HEK293 (cell line): ENCODE measurements at regions not wholly inside any gene's neighbourhood (a gene's known extent, or its start where the extent isn't known, plus 50 kb on each side); places are given as distances from the start of the nearest gene placed in this dataset.

Source experiments
- CTCF ChIA-PET: fragments of 350-600 bp; formaldehyde crosslinking; extraction: SDS; loops from one replicate; lab custom pipeline; 2021; ENCODE audit warnings: antibody characterized with exemption; lab: Yijun Ruan, JAX
- POLR2A ChIA-PET: fragments of 300-600 bp; formaldehyde crosslinking; extraction: SDS; loops from one replicate; lab custom pipeline; 2020; ENCODE audit warnings: antibody characterized with exemption, inconsistent platforms; lab: Yijun Ruan, JAX
- H3K27ac ChIP-seq: fragments of 200-500 bp; sonication (Bioruptor generic); 2 replicates; pipeline ENCODE4 v1.5.1; 2014; ENCODE audit warnings: low read depth, low read length, control low read depth, inconsistent platforms; ENCODE audit errors: extremely low read depth
- H3K36me3 ChIP-seq, 2 experiments: fragments of 200-500 bp in 1 of 2; sonication (Bioruptor generic) in 1 of 2; 1 replicate in 1 of 2; 2 replicates in 1 of 2; pipeline ENCODE4 v1.5.1; 2014 to 2017; ENCODE audit warnings: inconsistent platforms in 2 of 2, low read length in 2 of 2; ENCODE audit not compliant: control insufficient read depth in 2 of 2, insufficient read depth in 1 of 2
- H3K4me1 ChIP-seq: fragments of 200-500 bp; sonication (Bioruptor generic); 2 replicates; pipeline ENCODE4 v1.5.1; 2014; ENCODE audit warnings: mild to moderate bottlenecking, low read length, inconsistent platforms; ENCODE audit not compliant: control insufficient read depth, insufficient read depth
- H3K4me3 ChIP-seq: 2 replicates; pipeline ENCODE4 v1.5.1; 2011; ENCODE audit warnings: low read depth, mild to moderate bottlenecking, control low read depth, low read length, moderate library complexity
- H3K9me3 ChIP-seq: fragments of 200-500 bp; sonication (Bioruptor generic); 2 replicates; pipeline ENCODE4 v1.5.1; 2014; ENCODE audit warnings: low read depth, low read length, inconsistent platforms; ENCODE audit not compliant: control insufficient read depth, insufficient read depth
- CTCF ChIP-seq: fragments of 450-650 bp; formaldehyde crosslinking; IDR thresholded peaks from 2 replicates; pipeline ENCODE4 v1.5.1; 2016; ENCODE audit warnings: missing biosample characterization, missing genetic modification characterization
- FEZF1 ChIP-seq: fragments of 450-650 bp; formaldehyde crosslinking; IDR thresholded peaks from 2 replicates; pipeline ENCODE4 v1.5.1; 2016; ENCODE audit warnings: missing biosample characterization, missing genetic modification characterization
- HOXD13 ChIP-seq: sonication (generic); formaldehyde crosslinking; IDR thresholded peaks from 2 replicates; pipeline ENCODE4 v1.8.0; 2022; ENCODE audit warnings: missing genetic modification reagents, borderline replicate concordance
- INSM2 ChIP-seq: fragments of 450-650 bp; formaldehyde crosslinking; IDR thresholded peaks from 2 replicates; pipeline ENCODE4 v1.5.1; 2016; ENCODE audit warnings: missing biosample characterization, missing genetic modification characterization
- KLF17 ChIP-seq: fragments of 450-650 bp; formaldehyde crosslinking; IDR thresholded peaks from 2 replicates; pipeline ENCODE4 v1.5.1; 2016; ENCODE audit warnings: missing biosample characterization, missing genetic modification characterization
- SP3 ChIP-seq: fragments of 450-650 bp; formaldehyde crosslinking; IDR thresholded peaks from 2 replicates; pipeline ENCODE4 v1.5.1; 2016; ENCODE audit warnings: missing biosample characterization, missing genetic modification characterization
- ZBTB44 ChIP-seq: fragments of 450-650 bp; IDR thresholded peaks from 2 replicates; pipeline ENCODE4 v1.5.1; 2018; ENCODE audit warnings: missing biosample characterization, mild to moderate bottlenecking, missing genetic modification characterization
- ZBTB8A ChIP-seq: fragments of 450-650 bp; formaldehyde crosslinking; IDR thresholded peaks from 2 replicates; pipeline ENCODE4 v1.5.1; 2016; ENCODE audit warnings: missing biosample characterization, missing genetic modification characterization
- ZNF146 ChIP-seq: fragments of 450-650 bp; formaldehyde crosslinking; IDR thresholded peaks from 2 replicates; pipeline ENCODE4 v1.5.1; 2016; ENCODE audit warnings: missing biosample characterization, missing genetic modification characterization
- ZNF157 ChIP-seq: fragments of 450-650 bp; formaldehyde crosslinking; IDR thresholded peaks from 2 replicates; pipeline ENCODE4 v1.5.1; 2016; ENCODE audit warnings: missing biosample characterization, missing genetic modification characterization
- ZNF202 ChIP-seq: fragments of 450-650 bp; formaldehyde crosslinking; IDR thresholded peaks from 2 replicates; pipeline ENCODE4 v1.5.1; 2016; ENCODE audit warnings: missing biosample characterization, missing genetic modification characterization, borderline replicate concordance
- ZNF23 ChIP-seq: fragments of 450-650 bp; formaldehyde crosslinking; IDR thresholded peaks from 2 replicates; pipeline ENCODE4 v1.5.1; 2016; ENCODE audit warnings: missing biosample characterization, missing genetic modification characterization, borderline replicate concordance
- ZNF248 ChIP-seq: fragments of 450-650 bp; formaldehyde crosslinking; IDR thresholded peaks from 2 replicates; pipeline ENCODE4 v1.5.1; 2017; ENCODE audit warnings: missing biosample characterization, missing genetic modification characterization
- ZNF280D ChIP-seq: fragments of 450-650 bp; formaldehyde crosslinking; IDR thresholded peaks from 2 replicates; pipeline ENCODE4 v1.5.1; 2016; ENCODE audit warnings: missing biosample characterization, missing genetic modification characterization
- ZNF302 ChIP-seq: fragments of 450-650 bp; formaldehyde crosslinking; IDR thresholded peaks from 2 replicates; pipeline ENCODE4 v1.5.1; 2016; ENCODE audit warnings: missing biosample characterization, missing genetic modification characterization, low read depth
- ZNF311 ChIP-seq: fragments of 450-650 bp; formaldehyde crosslinking; IDR thresholded peaks from 2 replicates; pipeline ENCODE4 v1.5.1; 2017; ENCODE audit warnings: missing biosample characterization, missing genetic modification characterization, borderline replicate concordance
- ZNF354C ChIP-seq: fragments of 450-650 bp; formaldehyde crosslinking; IDR thresholded peaks from 2 replicates; pipeline ENCODE4 v1.5.1; 2016; ENCODE audit warnings: missing biosample characterization, missing genetic modification characterization, low read depth, borderline replicate concordance
- ZNF514 ChIP-seq: fragments of 450-650 bp; formaldehyde crosslinking; IDR thresholded peaks from 2 replicates; pipeline ENCODE4 v1.5.1; 2016; ENCODE audit warnings: missing biosample characterization, missing genetic modification characterization
- ZNF571 ChIP-seq: fragments of 450-650 bp; formaldehyde crosslinking; IDR thresholded peaks from 2 replicates; pipeline ENCODE4 v1.5.0; 2017; ENCODE audit warnings: missing biosample characterization, missing genetic modification characterization
- ZNF629 ChIP-seq: fragments of 450-650 bp; formaldehyde crosslinking; IDR thresholded peaks from 2 replicates; pipeline ENCODE4 v1.5.1; 2017; ENCODE audit warnings: missing biosample characterization, missing genetic modification characterization
- ZSCAN5A ChIP-seq: fragments of 450-650 bp; formaldehyde crosslinking; IDR thresholded peaks from 2 replicates; pipeline ENCODE4 v1.5.1; 2016; ENCODE audit warnings: missing biosample characterization, missing genetic modification characterization
- ZXDB ChIP-seq: fragments of 450-650 bp; formaldehyde crosslinking; IDR thresholded peaks from 2 replicates; pipeline ENCODE4 v1.5.1; 2016; ENCODE audit warnings: missing biosample characterization, missing genetic modification characterization

GRCh38 chr5:117893211-117893610, 1095.1 kb downstream of the DTWD2 start (continued):
- TF ChIP-seq ZNF302 = no peak
- TF ChIP-seq ZNF248 (tag by site-specific recombination) = no peak
- TF ChIP-seq ZNF311 (tag by site-specific recombination) = no peak
- TF ChIP-seq ZNF23 = no peak

- TF ChIP-seq HOXD13 (no peak), ZNF146 (no peak)
- ChIA-PET POLR2A (no interaction called here), CTCF (no interaction called here)
- Histone ChIP-seq H3K36me3 (no peaks in the 10 kb centered on the region), H3K9me3 (no peaks in the 10 kb centered on the region), H3K4me3 (no peak overlapping the region), H3K4me1 (no peaks in the 10 kb centered on the region), H3K27ac (no peak overlapping the region)
Measured at GRCh38 chr5:117892360-117892759, 1096.0 kb downstream of the DTWD2 start.

GRCh38 chr5:117889596-117889995, 1098.8 kb downstream of the DTWD2 start:
- Histone ChIP-seq H3K9me3 (no peaks in the 10 kb centered on the region), H3K36me3 (no peaks in the 10 kb centered on the region), H3K27ac (no peak overlapping the region), H3K4me3 (no peak overlapping the region), H3K4me1 (no peaks in the 10 kb centered on the region)
- ChIA-PET CTCF (no interaction called here), POLR2A (no interaction called here)
- TF ChIP-seq FEZF1 (tag by site-specific recombination) = no peak
- TF ChIP-seq ZSCAN5A (tag by site-specific recombination) = no peak
- TF ChIP-seq KLF17 = no peak
- TF ChIP-seq ZNF354C (tag by site-specific recombination) = no peak
- TF ChIP-seq ZBTB44 = no peak
- TF ChIP-seq ZNF202 = no peak
- TF ChIP-seq ZBTB8A (tag by site-specific recombination) = no peak
- no peak for TF ChIP-seq ZNF571 (tag by site-specific recombination)
- TF ChIP-seq ZNF629 (tag by site-specific recombination) = no peak
- TF ChIP-seq ZNF514 (tag by site-specific recombination) = no peak
- TF ChIP-seq ZNF157 (tag by site-specific recombination) = no peak
- no peak for TF ChIP-seq INSM2
- no peak for TF ChIP-seq ZNF311 (tag by site-specific recombination)
- TF ChIP-seq ZNF280D (tag by site-specific recombination) = no peak
- no peak for TF ChIP-seq CTCF (tag by site-specific recombination)
- no peak for TF ChIP-seq ZXDB
- TF ChIP-seq SP3 (tag by site-specific recombination) = no peak
- TF ChIP-seq, all 188 proteins: peak for 0
